Mammary epithelial cell (primary cell): ENCODE measurements at regions not wholly inside any gene's neighbourhood (a gene's known extent, or its start where the extent isn't known, plus 50 kb on each side); places are given as distances from the start of the nearest gene placed in this dataset.

ENCODE experiments used
- CTCF ChIP-seq, 2 donors: IDR thresholded peaks in 1 of 2; conservative IDR thresholded peaks in 1 of 2; 2 replicates each; pipeline ENCODE4 v1.5.1; 2011 to 2012; ENCODE audit warnings: inconsistent platforms in 2 of 2, low read length in 2 of 2, mild to moderate bottlenecking in 2 of 2, control low read depth in 1 of 2, low read depth in 1 of 2; ENCODE audit not compliant: insufficient read depth in 1 of 2; ENCODE audit errors: extremely low read depth in 1 of 2
- EZH2 ChIP-seq: IDR thresholded peaks from 2 replicates; pipeline ENCODE4 v1.6.1; 2012; ENCODE audit warnings: low read length, inconsistent platforms, borderline replicate concordance

GRCh38 chr5:130452744-130453143 is 548.5 kb downstream of the CHSY3 start:
- no peak for TF ChIP-seq CTCF (conservative IDR thresholded peaks at IDR 0.05 in 1 of 2, IDR thresholded peaks at IDR 0.05 in 1 of 2; ENCODE audit: extremely low read depth in 1 of 2, insufficient read depth in 1 of 2, low read depth in 1 of 2, low read length in 2 of 2)
- TF ChIP-seq EZH2 = no peak
